SK-N-SH (cell line): ENCODE measurements at regions not wholly inside any gene's neighbourhood (a gene's known extent, or its start where the extent isn't known, plus 50 kb on each side); places are given as distances from the start of the nearest gene placed in this dataset.
A peak's percentile ranks its signal among the peaks of the same experiment; 100 is the strongest.

Source experiments
- CTCF ChIA-PET: fragments of 300-600, 350-600 bp; formaldehyde crosslinking; extraction: SDS; loops from one replicate; lab custom pipeline; 2021; lab: Yijun Ruan, JAX
- POLR2A ChIA-PET: fragments of 350-600 bp; sonication (Branson Sonifier 250); formaldehyde crosslinking; extraction: SDS; loops from one replicate; lab custom pipeline; 2020; ENCODE audit warnings: antibody characterized with exemption, inconsistent platforms; lab: Yijun Ruan, JAX
- DNase-seq: peaks from one replicate; pipeline ENCODE4 v3.0.0; 2012
- H2AFZ ChIP-seq: fragments of 200-600 bp; sonication (generic); 2 replicates; pipeline ENCODE4 v1.8.1; 2016; ENCODE audit warnings: antibody characterized with exemption, mild to moderate bottlenecking, low read depth
- H3F3A ChIP-seq: fragments of 200-600 bp; sonication (generic); replicated peaks from 2 replicates; pipeline ENCODE3; 2016; ENCODE audit warnings: antibody characterized with exemption, mild to moderate bottlenecking; ENCODE audit not compliant: insufficient read depth
- H3K27ac ChIP-seq, 2 experiments: fragments of 200-500 bp in 1 of 2; fragments of 200-600 bp in 1 of 2; sonication (Bioruptor generic) in 1 of 2; sonication (generic), shearing (Covaris generic) in 1 of 2; 2 replicates each; pipeline versions ENCODE4 v1.5.1 to v1.6.1; 2014 to 2016; ENCODE audit warnings: low read depth in 2 of 2, inconsistent platforms in 1 of 2, low read length in 1 of 2, mild to moderate bottlenecking in 1 of 2, mixed read lengths in 1 of 2
- H3K27me3 ChIP-seq: fragments of 200-600 bp; sonication (generic), shearing (Covaris generic); 2 replicates; pipeline ENCODE4 v1.6.1; 2016; ENCODE audit warnings: mixed run types; ENCODE audit not compliant: insufficient read depth
- H3K36me3 ChIP-seq, 2 experiments: fragments of 200-500 bp in 1 of 2; fragments of 200-600 bp in 1 of 2; sonication (Bioruptor generic) in 1 of 2; sonication (generic) in 1 of 2; replicated peaks in 1 of 2; 2 replicates each; pipeline versions ENCODE3 to v1.5.1; 2014 to 2016; ENCODE audit warnings: low read length in 1 of 2, mild to moderate bottlenecking in 1 of 2; ENCODE audit not compliant: insufficient read depth in 2 of 2, control insufficient read depth in 1 of 2
- H3K4me1 ChIP-seq, 2 experiments: fragments of 200-500 bp in 1 of 2; fragments of 200-600 bp in 1 of 2; sonication (Bioruptor generic) in 1 of 2; sonication (generic), shearing (Covaris generic) in 1 of 2; 2 replicates each; pipeline versions ENCODE4 v1.5.1 to v1.6.1; 2014 to 2016; ENCODE audit warnings: low read depth in 1 of 2, low read length in 1 of 2, mixed run types in 1 of 2; ENCODE audit not compliant: insufficient read depth in 2 of 2, control insufficient read depth in 1 of 2
- H3K4me2 ChIP-seq: fragments of 200-600 bp; sonication (generic), shearing (Covaris generic); 2 replicates; pipeline ENCODE4 v1.6.1; 2017; ENCODE audit warnings: mixed run types
- H3K4me3 ChIP-seq, 2 experiments: fragments of 200-500 bp in 1 of 2; fragments of 200-600 bp in 1 of 2; sonication (Bioruptor generic) in 1 of 2; sonication (generic), shearing (Covaris generic) in 1 of 2; 2 replicates each; pipeline versions ENCODE4 v1.5.1 to v1.8.1; 2014 to 2016; ENCODE audit warnings: low read depth in 2 of 2, inconsistent platforms in 1 of 2, low read length in 1 of 2, mild to moderate bottlenecking in 1 of 2, mixed read lengths in 1 of 2, moderate library complexity in 1 of 2
- H3K79me2 ChIP-seq: fragments of 200-600 bp; sonication (generic); 2 replicates; pipeline ENCODE4 v1.8.1; 2017; ENCODE audit warnings: mild to moderate bottlenecking; ENCODE audit not compliant: insufficient read depth
- H3K9ac ChIP-seq: fragments of 200-600 bp; sonication (generic); 2 replicates; pipeline ENCODE4 v1.6.1; 2017; ENCODE audit warnings: mixed run types
- H3K9me2 ChIP-seq: fragments of 200-600 bp; sonication (generic); 2 replicates; pipeline ENCODE4 v1.6.1; 2017; ENCODE audit warnings: mixed run types
- H3K9me3 ChIP-seq: fragments of 200-600 bp; sonication (generic); 2 replicates; pipeline ENCODE4 v1.6.1; 2017; ENCODE audit warnings: mixed run types, mild to moderate bottlenecking, moderate library complexity
- H4K20me1 ChIP-seq: fragments of 200-600 bp; sonication (generic); 2 replicates; pipeline ENCODE4 v1.6.1; 2017; ENCODE audit warnings: mild to moderate bottlenecking, mixed run types; ENCODE audit not compliant: insufficient read depth
- ELF1 ChIP-seq: IDR thresholded peaks from 2 replicates; pipeline ENCODE4 v1.4.0; 2012
- EP300 ChIP-seq, 2 experiments: IDR thresholded peaks; 2 replicates each; pipeline versions ENCODE4 v1.4.0 to v1.6.1; 2012; ENCODE audit warnings: borderline replicate concordance in 1 of 2, low read depth in 1 of 2, low read length in 1 of 2
- EZH2phosphoT487 ChIP-seq: fragments of 200-600 bp; sonication (generic); IDR thresholded peaks from 2 replicates; pipeline ENCODE4 v1.6.1; 2017; ENCODE audit warnings: low read depth, mixed run types, mild to moderate bottlenecking, antibody characterized with exemption, moderate library complexity, borderline replicate concordance
- FOSL2 ChIP-seq: IDR thresholded peaks from 2 replicates; pipeline ENCODE4 v1.4.0; 2012; ENCODE audit warnings: low read depth, mild to moderate bottlenecking, moderate library complexity, borderline replicate concordance
- FOXM1 ChIP-seq: IDR thresholded peaks from 2 replicates; pipeline ENCODE4 v1.4.0; 2012; ENCODE audit warnings: low read depth, mild to moderate bottlenecking
- GABPA ChIP-seq: IDR thresholded peaks from 2 replicates; pipeline ENCODE4 v1.4.0; 2012; ENCODE audit warnings: low read depth, mild to moderate bottlenecking
- GATA2 ChIP-seq: sonication (generic); formaldehyde crosslinking; IDR thresholded peaks from 2 replicates; pipeline ENCODE4 v1.5.0; 2020; ENCODE audit warnings: mild to moderate bottlenecking, missing genetic modification reagents
- JUND ChIP-seq: IDR thresholded peaks from 2 replicates; pipeline ENCODE4 v1.4.0; 2012
- MXI1 ChIP-seq: IDR thresholded peaks from 2 replicates; pipeline ENCODE4 v1.6.1; 2012; ENCODE audit warnings: mild to moderate bottlenecking, low read depth, low read length, improper control_type of control experiment
- NRF1 ChIP-seq: IDR thresholded peaks from 2 replicates; pipeline ENCODE4 v1.6.1; 2012; ENCODE audit warnings: low read depth, mild to moderate bottlenecking, low read length
- RAD21 ChIP-seq: IDR thresholded peaks from 2 replicates; pipeline ENCODE4 v1.6.1; 2012; ENCODE audit warnings: mild to moderate bottlenecking, low read length
- RCOR1 ChIP-seq: fragments of 150-350 bp; IDR thresholded peaks from 2 replicates; pipeline ENCODE4 v1.6.1; 2017; ENCODE audit warnings: antibody characterized with exemption, low read length
- REST ChIP-seq: IDR thresholded peaks from 2 replicates; pipeline ENCODE4 v1.6.1; 2012; ENCODE audit warnings: mild to moderate bottlenecking, low read depth, low read length, moderate library complexity
- SMC3 ChIP-seq: IDR thresholded peaks from 2 replicates; pipeline ENCODE4 v1.6.1; 2012; ENCODE audit warnings: low read depth, low read length, improper control_type of control experiment
- TAF1 ChIP-seq: IDR thresholded peaks from 2 replicates; pipeline ENCODE4 v1.6.1; 2012; ENCODE audit warnings: low read depth, mild to moderate bottlenecking, low read length, moderate library complexity, borderline replicate concordance
- TCF12 ChIP-seq: IDR thresholded peaks from 2 replicates; pipeline ENCODE4 v1.4.0; 2012
- YY1 ChIP-seq: IDR thresholded peaks from 2 replicates; pipeline ENCODE4 v1.4.0; 2012; ENCODE audit warnings: low read depth, mild to moderate bottlenecking
- WGBS: methylation state at CpG from one replicate; pipeline ENCODE4 v1.1.6; 2017; ENCODE audit warnings: low lambda C conversion rate; 5-methylcytosine and 5-hydroxymethylcytosine counted together

- 84% methylated on average over 2 of the region's 2 CpGs for WGBS
- H3K9me2 ChIP-seq = no peaks in the 10 kb centered on the region
- H3K4me1 ChIP-seq = no peaks in the 10 kb centered on the region
- H3K9me3 ChIP-seq = no peaks in the 10 kb centered on the region
- H3K27ac ChIP-seq = no peak overlapping the region
- H2AFZ ChIP-seq = no peak overlapping the region
- no peaks in the 10 kb centered on the region for H3K36me3 ChIP-seq
- ChIA-PET POLR2A (no interaction called here), CTCF (interaction anchor here (2.8 kb wide), 1 partner anchor 74 kb away, joined by 18 read pairs; no protein-coding TSS in a partner anchor)
- H3K27me3 ChIP-seq = no peaks in the 10 kb centered on the region; the same call in 1 of the 2 replicates
- H3F3A ChIP-seq = peaks cover 3% of the 10 kb centered on the region
- H3K9ac ChIP-seq = no peak overlapping the region
- no peaks in the 10 kb centered on the region for H4K20me1 ChIP-seq
- no peaks in the 10 kb centered on the region for H3K79me2 ChIP-seq
- H3K4me3 ChIP-seq = no peak overlapping the region
- no peak for TF ChIP-seq JUND
- TF ChIP-seq NRF1 = no peak
- TF ChIP-seq, all 33 proteins: peak for 0
- no peak for DNase-seq
- H3K4me2 ChIP-seq = no peak overlapping the region
Observed at GRCh38 chr4:147093206-147093605, 147.5 kb upstream of the TTC29 start.

- 0 out of 2 replicates have a peak overlapping the region, but pooled peaks have one; percentile 42 for H2AFZ ChIP-seq
- no peak overlapping the region for H3K27ac ChIP-seq
- H3K36me3 ChIP-seq = no peaks in the 10 kb centered on the region
- 76% methylated on average over 2 of the region's 2 CpGs for WGBS
- H3K4me1 ChIP-seq = no peaks in the 10 kb centered on the region
- no peak overlapping the region for H3K4me3 ChIP-seq
- TF ChIP-seq ELF1 (no peak), MXI1 (no peak), TAF1 (no peak), FOSL2 (no peak), SMC3 (peak; percentile 51; the same call in 1 of the 2 replicates), YY1 (no peak), EP300 (IDR thresholded peaks at IDR 0.05; ENCODE audit: borderline replicate concordance in 1 of 2, low read depth in 1 of 2, low read length in 1 of 2) (no peak), TCF12 (no peak), JUND (no peak), EZH2phosphoT487 (no peak), FOXM1 (no peak), RAD21 (peak; percentile 70), RCOR1 (no peak), REST (no peak), GATA2 (CRISPR knock-in tag) (no peak), GABPA (no peak)
- no peaks in the 10 kb centered on the region; the same call in 1 of the 2 replicates for H3K27me3 ChIP-seq
- CTCF ChIA-PET = interaction anchor here (0.7 to 2.8 kb wide), 3 partner anchors 16 to 398 kb away, joined by 3 to 18 read pairs (median 3); no protein-coding TSS in a partner anchor
- no peaks in the 10 kb centered on the region for H3K9me2 ChIP-seq
- no peak for DNase-seq
- POLR2A ChIA-PET = no interaction called here
- H4K20me1 ChIP-seq = no peaks in the 10 kb centered on the region
- H3K79me2 ChIP-seq = no peaks in the 10 kb centered on the region
- no peak overlapping the region for H3K9ac ChIP-seq
- H3K4me2 ChIP-seq = no peak overlapping the region
- peaks cover 3% of the 10 kb centered on the region for H3F3A ChIP-seq
- H3K9me3 ChIP-seq = no peaks in the 10 kb centered on the region
Observed at GRCh38 chr4:147094238-147094637, 148.6 kb upstream of the TTC29 start.
